Endothelial cell of umbilical vein (primary cell): ENCODE measurements at regions not wholly inside any gene's neighbourhood (a gene's known extent, or its start where the extent isn't known, plus 50 kb on each side); places are given as distances from the start of the nearest gene placed in this dataset.

Experiments
- BruUV-seq: library from RNA; stranded (reverse); fragments of 400-500 nt; replicated peaks from 2 replicates; lab custom pipeline; 2021; lab: Mats Ljungman, UMichigan
- CTCF ChIA-PET: fragments of 300-600, 350-600 bp; sonication (Branson Sonifier 250); formaldehyde crosslinking; loops from one replicate; lab custom pipeline; 2021; ENCODE audit warnings: antibody characterized with exemption, inconsistent platforms; lab: Charles Lee
- POLR2A ChIA-PET: fragments of 300-600, 350-600 bp; sonication (Branson Sonifier 250); formaldehyde crosslinking; loops from one replicate; lab custom pipeline; 2021; ENCODE audit warnings: antibody characterized with exemption, inconsistent platforms; lab: Charles Lee
- DNase-seq: peaks from one replicate; pipeline ENCODE4 v3.0.0-alpha.2; 2011; ENCODE audit warnings: low read depth, low spot score
- FAIRE-seq: peaks from 2 replicates; lab custom pipeline; 2011; peaks lifted over from hg19 to GRCh38; lab: Jason Lieb, UNC
- H2AFZ ChIP-seq: 2 replicates; pipeline ENCODE4 v1.6.0; 2012; ENCODE audit warnings: low read depth, low read length, control low read depth, inconsistent platforms
- H3K27ac ChIP-seq: 2 replicates; pipeline ENCODE4 v1.5.1; 2011; ENCODE audit warnings: low read depth, mild to moderate bottlenecking, control low read depth, low read length, moderate library complexity; ENCODE audit not compliant: insufficient read depth
- H3K27me3 ChIP-seq, 2 experiments: 2 replicates each; pipeline versions ENCODE4 v1.6.0 to v1.6.1; 2011; ENCODE audit warnings: low read length in 2 of 2, mixed read lengths in 1 of 2; ENCODE audit not compliant: control insufficient read depth in 2 of 2, insufficient read depth in 2 of 2
- H3K36me3 ChIP-seq, 2 experiments: 2 replicates in 1 of 2; 3 replicates in 1 of 2; pipeline ENCODE4 v1.5.1; 2011; ENCODE audit warnings: low read length in 2 of 2, mild to moderate bottlenecking in 1 of 2, moderate library complexity in 1 of 2; ENCODE audit not compliant: control insufficient read depth in 2 of 2, insufficient read depth in 2 of 2; ENCODE audit errors: extremely low read depth in 1 of 2
- H3K4me1 ChIP-seq: 3 replicates; pipeline ENCODE4 v1.5.1; 2011; ENCODE audit warnings: mild to moderate bottlenecking, low read length; ENCODE audit not compliant: control insufficient read depth, insufficient read depth; ENCODE audit errors: extremely low read depth
- H3K4me2 ChIP-seq: 2 replicates; pipeline ENCODE4 v1.6.1; 2011; ENCODE audit warnings: low read length, control low read depth, mixed read lengths; ENCODE audit not compliant: insufficient read depth
- H3K4me3 ChIP-seq, 3 experiments: fragments of 200-600 bp in 1 of 3; sonication (generic), shearing (Covaris generic) in 1 of 3; replicated peaks in 1 of 3; 2 replicates each; pipeline ENCODE4 v1.5.1; 2011 to 2016; ENCODE audit warnings: control low read depth in 3 of 3, low read length in 3 of 3, mild to moderate bottlenecking in 2 of 3, inconsistent platforms in 1 of 3, low read depth in 1 of 3, moderate library complexity in 1 of 3; ENCODE audit not compliant: insufficient read depth in 1 of 3
- H3K79me2 ChIP-seq: 2 replicates; pipeline ENCODE4 v1.6.0; 2012; ENCODE audit warnings: low read length, inconsistent platforms; ENCODE audit not compliant: control insufficient read depth, insufficient read depth
- H3K9ac ChIP-seq: replicated peaks from 2 replicates; pipeline ENCODE3; 2011; ENCODE audit warnings: low read length, control low read depth; ENCODE audit not compliant: insufficient read depth; ENCODE audit errors: extremely low read depth
- H3K9me1 ChIP-seq: replicated peaks from 3 replicates; pipeline ENCODE4 v1.6.0; 2011; ENCODE audit warnings: mild to moderate bottlenecking, low read length; ENCODE audit not compliant: control insufficient read depth, insufficient read depth; ENCODE audit errors: extremely low read depth
- H3K9me3 ChIP-seq: replicated peaks from 2 replicates; pipeline ENCODE4 v1.5.1; 2012; ENCODE audit warnings: low read length, inconsistent platforms; ENCODE audit not compliant: control insufficient read depth, insufficient read depth
- H4K20me1 ChIP-seq: replicated peaks from 2 replicates; pipeline ENCODE3; 2011; ENCODE audit warnings: mild to moderate bottlenecking, low read length; ENCODE audit not compliant: control insufficient read depth, insufficient read depth; ENCODE audit errors: extremely low read depth
- CTCF ChIP-seq, 2 donors: IDR thresholded peaks; 1 replicate in 1 of 2; 2 replicates in 1 of 2; pipeline ENCODE4 v1.5.1; 2011; ENCODE audit warnings: low read length in 2 of 2, mild to moderate bottlenecking in 2 of 2, moderate library complexity in 2 of 2, control low read depth in 1 of 2, inconsistent platforms in 1 of 2, low read depth in 1 of 2; ENCODE audit not compliant: insufficient read depth in 1 of 2; ENCODE audit errors: extremely low read depth in 1 of 2
- EZH2 ChIP-seq: IDR thresholded peaks from 2 replicates; pipeline ENCODE4 v1.6.1; 2012; ENCODE audit warnings: borderline replicate concordance, low read depth, mild to moderate bottlenecking, moderate library complexity, low read length, inconsistent platforms; ENCODE audit not compliant: severe bottlenecking
- FOS ChIP-seq: IDR thresholded peaks from 2 replicates; pipeline ENCODE4 v1.6.1; 2011; ENCODE audit warnings: mild to moderate bottlenecking, low read length, moderate library complexity, borderline replicate concordance; ENCODE audit not compliant: insufficient read depth
- GATA2 ChIP-seq: IDR thresholded peaks from 2 replicates; pipeline ENCODE4 v1.7.0; 2011; ENCODE audit warnings: low read depth, mild to moderate bottlenecking, moderate library complexity, mixed read lengths, low read length; ENCODE audit not compliant: insufficient read length, insufficient read depth
- JUN ChIP-seq: IDR thresholded peaks from 2 replicates; pipeline ENCODE4 v1.6.1; 2011; ENCODE audit warnings: borderline replicate concordance, low read depth; ENCODE audit not compliant: insufficient read length, insufficient read depth
- MAX ChIP-seq: IDR thresholded peaks from 2 replicates; pipeline ENCODE4 v1.6.1; 2011; ENCODE audit not compliant: insufficient read depth, insufficient read length
- MYC ChIP-seq: IDR thresholded peaks from one replicate; pipeline ENCODE4 v1.6.1; 2011; ENCODE audit warnings: mild to moderate bottlenecking, low read depth, low read length
- POLR2A ChIP-seq: IDR thresholded peaks from 2 replicates; pipeline ENCODE4 v1.6.1; 2012; ENCODE audit warnings: low read depth, mild to moderate bottlenecking, control low read depth, low read length
- POLR2AphosphoS5 ChIP-seq: IDR thresholded peaks from 2 replicates; pipeline ENCODE4 v1.6.1; 2012; ENCODE audit warnings: low read depth, mild to moderate bottlenecking, control low read depth, low read length, moderate library complexity; ENCODE audit not compliant: insufficient read depth
- dilution Hi-C: fragments of 300-500 bp; cut with MboI; formaldehyde crosslinking; loops from one replicate; pipeline ENCODE4 v1.15.0; 2019; ENCODE audit warnings: low sequenced_read_pairs; ENCODE audit not compliant: extremely low pct_ligation_motif_present
- intact Hi-C: fragments of 100-400 bp; cut with micrococcal nuclease; formaldehyde crosslinking; loops from one replicate; pipeline ENCODE4 v1.10.0; 2022

GRCh38 chr13:73218181-73218580, 159.4 kb downstream of the KLF5 start:
- TF ChIP-seq CTCF (IDR thresholded peaks at IDR 0.05; ENCODE audit: extremely low read depth in 1 of 2, insufficient read depth in 1 of 2, low read depth in 1 of 2, low read length in 2 of 2) (no peak), POLR2AphosphoS5 (no peak), MYC (no peak), JUN (no peak), FOS (no peak), GATA2 (no peak), POLR2A (no peak), MAX (no peak), EZH2 (no peak)
- FAIRE-seq (no peak), DNase-seq (no peak)
- Histone ChIP-seq H3K27ac (no peak overlapping the region), H2AFZ (no peak overlapping the region), H3K4me1 (no peaks in the 10 kb centered on the region), H3K4me3 (no peak overlapping the region), H4K20me1 (no peaks in the 10 kb centered on the region), H3K9ac (no peak overlapping the region), H3K4me2 (no peak overlapping the region), H3K79me2 (no peaks in the 10 kb centered on the region), H3K9me3 (no peaks in the 10 kb centered on the region), H3K27me3 (no peaks in the 10 kb centered on the region), H3K9me1 (no peaks in the 10 kb centered on the region), H3K36me3 (no peaks in the 10 kb centered on the region)
- no TSS peak for BruUV-seq
- CTCF ChIA-PET = no interaction called here
- POLR2A ChIA-PET = no interaction called here
- dilution Hi-C loops = no loop called here
- intact Hi-C loops = no loop called here
